PFSK-1 (cell line): ENCODE measurements at regions not wholly inside any gene's neighbourhood (a gene's known extent, or its start where the extent isn't known, plus 50 kb on each side); places are given as distances from the start of the nearest gene placed in this dataset.

Source experiments
- FOXP2 ChIP-seq: optimal IDR thresholded peaks from 2 replicates; pipeline ENCODE3; 2011; ENCODE audit warnings: borderline replicate concordance, control low read depth, inconsistent platforms; ENCODE audit not compliant: insufficient read depth; ENCODE audit errors: extremely low read length, extremely low read depth
- POLR2AphosphoS5 ChIP-seq: IDR thresholded peaks from 2 replicates; pipeline ENCODE4 v1.6.1; 2012; ENCODE audit warnings: low read depth, mild to moderate bottlenecking, control low read depth, low read length, moderate library complexity
- REST ChIP-seq, 2 experiments: IDR thresholded peaks; 2 replicates each; pipeline versions ENCODE4 v1.6.1 to v1.8.0; 2011 to 2012; ENCODE audit warnings: low read depth in 2 of 2, low read length in 2 of 2, control low read depth in 1 of 2, inconsistent platforms in 1 of 2, mild to moderate bottlenecking in 1 of 2, moderate library complexity in 1 of 2; ENCODE audit not compliant: insufficient read depth in 1 of 2
- SIN3A ChIP-seq: IDR thresholded peaks from 2 replicates; pipeline ENCODE4 v1.6.1; 2012; ENCODE audit warnings: mild to moderate bottlenecking, low read length, moderate library complexity, borderline replicate concordance; ENCODE audit not compliant: insufficient read depth
- TAF1 ChIP-seq: IDR thresholded peaks from 2 replicates; pipeline ENCODE4 v1.6.1; 2012; ENCODE audit warnings: low read length, control low read depth, borderline replicate concordance; ENCODE audit not compliant: insufficient read depth

GRCh38 chr12:116667752-116668151 lies 70.1 kb downstream of the SPRING1 start:
- TF ChIP-seq REST (IDR thresholded peaks at IDR 0.05; ENCODE audit: insufficient read depth in 1 of 2, low read depth in 2 of 2, low read length in 2 of 2) (no peak), TAF1 (no peak)

GRCh38 chr12:116666305-116666673 lies 71.6 kb downstream of the SPRING1 start:
- no peak for TF ChIP-seq FOXP2
- no peak for TF ChIP-seq POLR2AphosphoS5
- no peak for TF ChIP-seq TAF1
- no peak for TF ChIP-seq REST (IDR thresholded peaks at IDR 0.05; ENCODE audit: insufficient read depth in 1 of 2, low read depth in 2 of 2, low read length in 2 of 2)
- TF ChIP-seq SIN3A, result no peak

- TF ChIP-seq SIN3A (no peak), TAF1 (no peak), REST (IDR thresholded peaks at IDR 0.05; ENCODE audit: insufficient read depth in 1 of 2, low read depth in 2 of 2, low read length in 2 of 2) (no peak), POLR2AphosphoS5 (no peak)
These were observed 72.1 kb downstream of the SPRING1 start for GRCh38 chr12:116665666-116666304.

GRCh38 chr12:116664085-116664484 lies 73.8 kb downstream of the SPRING1 start:
- no peak for TF ChIP-seq TAF1
- no peak for TF ChIP-seq POLR2AphosphoS5
- TF ChIP-seq REST (IDR thresholded peaks at IDR 0.05; ENCODE audit: insufficient read depth in 1 of 2, low read depth in 2 of 2, low read length in 2 of 2), result no peak
- TF ChIP-seq SIN3A, result no peak
- TF ChIP-seq FOXP2, result no peak

GRCh38 chr12:116662612-116663144 lies 75.2 kb downstream of the SPRING1 start:
- peak; percentile 54 for TF ChIP-seq FOXP2
- TF ChIP-seq TAF1, result no peak
